ENCODE measurements at regions not wholly inside any gene's neighbourhood (a gene's known extent, or its start where the extent isn't known, plus 50 kb on each side); places are given as distances from the start of the nearest gene placed in this dataset.

DNA sequence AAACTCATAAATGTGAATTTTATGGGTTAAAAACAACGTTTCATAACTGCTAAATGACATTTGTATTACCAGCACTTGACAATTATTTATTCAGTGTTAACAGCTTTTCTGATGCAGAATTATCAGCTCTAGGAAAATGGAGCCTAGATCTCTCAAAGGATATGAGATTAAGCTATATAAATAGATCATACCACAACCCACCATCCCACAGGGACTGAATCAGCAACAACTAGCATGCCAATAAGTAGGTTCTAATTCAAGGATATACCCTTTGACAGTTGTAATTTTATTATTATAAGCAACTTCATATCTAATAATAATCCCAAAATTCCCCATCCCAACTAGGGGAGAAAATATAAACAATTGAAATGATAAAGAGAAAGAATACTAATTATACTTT, 275.4 kb upstream of the RGS18 start:
- in situ Hi-C loops (cut with HindIII; ENCODE audit: low pct_unique_long_range_greater_than_20kb, low sequenced_read_pairs): no loop called here
- no peak for DNase-seq (ENCODE audit: low read depth, low spot score)

GRCh38 chr1:191886977-191887376, 271.3 kb upstream of the RGS18 start:
- DNase-seq (ENCODE audit: low read depth, low spot score): no peak
- in situ Hi-C loops (cut with HindIII; ENCODE audit: low pct_unique_long_range_greater_than_20kb, low sequenced_read_pairs): no loop called here

- DNase-seq (ENCODE audit: low read depth, low spot score): no peak
- in situ Hi-C loops (cut with HindIII; ENCODE audit: low pct_unique_long_range_greater_than_20kb, low sequenced_read_pairs): no loop called here
Observed at GRCh38 chr1:191888996-191889622, 269.2 kb upstream of the RGS18 start.

- in situ Hi-C loops (cut with HindIII; ENCODE audit: low pct_unique_long_range_greater_than_20kb, low sequenced_read_pairs): no loop called here
- no peak for DNase-seq (ENCODE audit: low read depth, low spot score)
Observed at GRCh38 chr1:191889623-191890003, 268.6 kb upstream of the RGS18 start.

GRCh38 chr1:191890433-191891088, 267.7 kb upstream of the RGS18 start:
- in situ Hi-C loops (cut with HindIII; ENCODE audit: low pct_unique_long_range_greater_than_20kb, low sequenced_read_pairs): no loop called here
- DNase-seq (ENCODE audit: low read depth, low spot score): no peak

GRCh38 chr1:191892716-191893115, 265.5 kb upstream of the RGS18 start:
- in situ Hi-C loops (cut with HindIII; ENCODE audit: low pct_unique_long_range_greater_than_20kb, low sequenced_read_pairs): no loop called here
- DNase-seq (ENCODE audit: low read depth, low spot score): no peak

GRCh38 chr1:191895049-191895448, 263.2 kb upstream of the RGS18 start:
- no peak for DNase-seq (ENCODE audit: low read depth, low spot score)
- in situ Hi-C loops (cut with HindIII; ENCODE audit: low pct_unique_long_range_greater_than_20kb, low sequenced_read_pairs): no loop called here

- in situ Hi-C loops (cut with HindIII; ENCODE audit: low pct_unique_long_range_greater_than_20kb, low sequenced_read_pairs): no loop called here
- DNase-seq (ENCODE audit: low read depth, low spot score): no peak
Observed at GRCh38 chr1:191895462-191896058, 262.7 kb upstream of the RGS18 start.

- DNase-seq (ENCODE audit: low read depth, low spot score): no peak
- in situ Hi-C loops (cut with HindIII; ENCODE audit: low pct_unique_long_range_greater_than_20kb, low sequenced_read_pairs): no loop called here
Observed at GRCh38 chr1:191897134-191897533, 261.1 kb upstream of the RGS18 start.

DNA sequence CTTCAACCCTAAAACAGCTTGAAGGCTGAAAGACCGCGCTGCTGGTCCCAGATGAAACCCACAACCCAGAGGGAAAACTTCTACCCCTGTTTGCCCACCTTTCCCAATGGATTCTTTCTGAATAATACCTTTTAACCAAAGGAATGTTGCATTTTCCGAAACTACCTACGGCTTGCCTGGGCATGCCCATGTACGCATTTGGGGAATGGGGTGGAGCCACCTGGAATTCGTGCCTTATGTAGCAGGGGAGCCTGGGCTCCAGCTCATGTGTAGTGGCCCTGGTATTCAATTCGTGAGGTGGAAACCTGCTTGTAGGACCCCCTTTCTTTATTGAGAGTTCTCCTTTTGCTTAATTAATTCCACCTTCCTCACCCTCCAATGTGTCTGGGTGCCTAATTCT, 256.6 kb upstream of the RGS18 start:
- in situ Hi-C loops (cut with HindIII; ENCODE audit: low pct_unique_long_range_greater_than_20kb, low sequenced_read_pairs): no loop called here
- DNase-seq (ENCODE audit: low read depth, low spot score): no peak

GRCh38 chr1:191904991-191905390, 253.3 kb upstream of the RGS18 start:
- DNase-seq (ENCODE audit: low read depth, low spot score): no peak
- in situ Hi-C loops (cut with HindIII; ENCODE audit: low pct_unique_long_range_greater_than_20kb, low sequenced_read_pairs): no loop called here

- in situ Hi-C loops (cut with HindIII; ENCODE audit: low pct_unique_long_range_greater_than_20kb, low sequenced_read_pairs): no loop called here
- no peak for DNase-seq (ENCODE audit: low read depth, low spot score)
Observed at GRCh38 chr1:191905781-191906180, 252.5 kb upstream of the RGS18 start.

DNA sequence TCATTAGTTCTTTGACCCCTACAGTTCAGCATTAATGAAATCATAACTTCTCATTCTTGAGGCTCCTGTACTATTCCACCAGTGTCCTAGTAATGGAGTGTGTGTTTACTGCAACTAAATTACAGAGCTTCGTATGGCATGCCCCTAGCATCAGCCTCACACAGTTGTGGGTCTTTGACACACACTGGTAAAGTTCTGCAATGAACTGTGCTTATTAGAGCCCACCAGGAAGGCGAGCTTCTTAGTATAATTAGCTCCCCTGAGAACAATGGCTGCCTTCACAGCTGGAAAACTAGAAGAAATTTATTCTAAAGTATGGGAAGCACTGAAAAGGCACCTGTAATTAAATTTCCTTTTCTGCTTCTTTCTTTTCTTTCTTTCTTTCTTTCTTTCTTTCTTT, 251.1 kb upstream of the RGS18 start:
- no peak for DNase-seq (ENCODE audit: low read depth, low spot score)
- in situ Hi-C loops (cut with HindIII; ENCODE audit: low pct_unique_long_range_greater_than_20kb, low sequenced_read_pairs): no loop called here

DNA sequence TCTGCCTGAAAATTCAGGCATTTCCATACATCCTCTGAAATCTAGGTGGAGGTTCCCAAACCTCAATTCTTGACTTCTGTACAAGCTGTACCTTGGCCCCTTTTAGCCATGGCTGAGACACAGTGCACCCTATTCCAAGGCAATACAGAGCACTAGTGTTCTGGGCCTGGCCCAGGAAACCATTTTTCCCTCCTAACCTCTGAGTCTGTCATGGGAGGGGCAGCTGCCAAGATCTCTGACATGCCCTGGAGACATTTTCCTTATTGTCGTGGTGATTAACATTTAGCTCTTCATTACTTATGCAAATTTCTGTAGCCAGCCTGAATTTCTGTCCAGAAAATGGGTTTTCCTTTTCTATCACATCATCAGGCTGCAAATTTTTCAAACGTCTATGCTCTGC, 248.0 kb upstream of the RGS18 start:
- in situ Hi-C loops (cut with HindIII; ENCODE audit: low pct_unique_long_range_greater_than_20kb, low sequenced_read_pairs): no loop called here
- no peak for DNase-seq (ENCODE audit: low read depth, low spot score)

DNA sequence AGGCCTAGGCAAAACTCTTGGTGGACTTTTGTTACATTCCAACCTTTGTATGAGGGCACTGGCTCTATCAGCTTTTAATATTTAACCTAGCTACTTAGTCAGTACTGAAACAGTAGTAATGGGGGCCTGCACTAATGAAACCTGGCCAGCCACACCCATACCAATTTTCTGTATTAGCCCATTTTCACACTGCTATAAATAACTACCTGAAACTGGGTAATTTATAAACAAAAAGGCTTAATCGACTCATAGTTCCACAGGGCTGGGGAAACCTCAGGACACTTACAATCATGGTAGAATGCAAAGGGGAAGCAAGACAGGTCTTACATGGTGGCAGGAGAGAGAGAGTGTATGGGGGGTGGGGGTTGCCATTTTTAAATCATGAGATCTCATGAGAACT, 245.7 kb upstream of the RGS18 start:
- in situ Hi-C loops (cut with HindIII; ENCODE audit: low pct_unique_long_range_greater_than_20kb, low sequenced_read_pairs): no loop called here

GRCh38 chr1:191913260-191913977, 244.8 kb upstream of the RGS18 start:
- in situ Hi-C loops (cut with HindIII; ENCODE audit: low pct_unique_long_range_greater_than_20kb, low sequenced_read_pairs): no loop called here
- no peak for DNase-seq (ENCODE audit: low read depth, low spot score)

More for the DNA sequence above, 245.7 kb upstream of the RGS18 start:
- no peak for DNase-seq (ENCODE audit: low read depth, low spot score)

- no peak for DNase-seq (ENCODE audit: low read depth, low spot score)
- in situ Hi-C loops (cut with HindIII; ENCODE audit: low pct_unique_long_range_greater_than_20kb, low sequenced_read_pairs): no loop called here
Observed at GRCh38 chr1:191929383-191929782, 228.9 kb upstream of the RGS18 start.

DNA sequence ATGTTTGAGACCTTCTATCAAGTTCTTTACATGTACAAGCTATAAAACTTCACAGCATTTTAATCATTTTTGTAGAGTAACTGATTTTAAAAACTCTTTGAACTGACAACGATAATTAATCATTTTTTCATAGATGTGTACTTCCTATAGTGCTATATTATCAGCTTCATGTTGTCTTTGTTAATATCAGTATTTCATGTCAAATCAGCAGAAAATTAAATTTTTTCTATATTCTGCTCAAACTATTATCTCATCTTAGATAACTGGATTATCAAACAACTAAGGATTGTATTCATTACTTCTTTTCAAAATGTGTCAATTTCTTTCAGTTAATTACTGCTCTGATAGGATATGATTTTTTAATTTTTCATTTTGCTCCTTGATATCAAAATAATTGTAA, 214.6 kb upstream of the RGS18 start:
- DNase-seq (ENCODE audit: low read depth, low spot score): no peak
- in situ Hi-C loops (cut with HindIII; ENCODE audit: low pct_unique_long_range_greater_than_20kb, low sequenced_read_pairs): no loop called here

GRCh38 chr1:191953526-191953925, 204.7 kb upstream of the RGS18 start:
- in situ Hi-C loops (cut with HindIII; ENCODE audit: low pct_unique_long_range_greater_than_20kb, low sequenced_read_pairs): no loop called here

More at GRCh38 chr1:191953526-191953925, 204.7 kb upstream of the RGS18 start:
- DNase-seq (ENCODE audit: low read depth, low spot score): no peak

All from SK-MEL-5 (cell line).